GM12875 (cell line): ENCODE measurements at regions not wholly inside any gene's neighbourhood (a gene's known extent, or its start where the extent isn't known, plus 50 kb on each side); places are given as distances from the start of the nearest gene placed in this dataset.

Experiments
- H3K4me3 ChIP-seq: one replicate; pipeline ENCODE4 v1.5.1; 2011; ENCODE audit warnings: low read depth, low read length, control low read depth
- TF ChIP-seq, protein P1 (sequence below): IDR thresholded peaks from 2 replicates; pipeline ENCODE4 v1.5.1; 2011; ENCODE audit warnings: low read depth, mild to moderate bottlenecking, control low read depth, inconsistent platforms, low read length, moderate library complexity, borderline replicate concordance; ENCODE audit not compliant: insufficient read depth

DNA sequence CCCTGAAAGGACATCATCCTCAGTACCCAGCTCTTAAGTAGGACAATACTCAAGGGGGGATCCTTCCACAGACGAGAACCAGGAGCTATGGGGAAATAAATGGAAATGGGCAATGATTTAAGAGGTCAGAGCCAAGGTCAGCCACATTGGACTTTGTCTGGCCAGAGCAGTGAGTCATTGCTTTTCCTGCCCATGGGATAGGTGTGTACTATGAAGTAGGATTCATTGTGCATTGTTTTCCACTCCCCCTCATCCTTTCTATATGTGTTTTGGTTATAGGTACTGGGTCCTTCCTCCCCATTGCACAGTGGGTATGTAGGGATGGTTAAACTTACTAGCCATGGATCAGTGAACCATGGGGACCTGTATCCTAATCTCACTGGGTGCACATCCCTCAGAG is 328.9 kb upstream of the USP25 start:
- no peak overlapping the region for H3K4me3 ChIP-seq
- TF ChIP-seq, protein P1, sequence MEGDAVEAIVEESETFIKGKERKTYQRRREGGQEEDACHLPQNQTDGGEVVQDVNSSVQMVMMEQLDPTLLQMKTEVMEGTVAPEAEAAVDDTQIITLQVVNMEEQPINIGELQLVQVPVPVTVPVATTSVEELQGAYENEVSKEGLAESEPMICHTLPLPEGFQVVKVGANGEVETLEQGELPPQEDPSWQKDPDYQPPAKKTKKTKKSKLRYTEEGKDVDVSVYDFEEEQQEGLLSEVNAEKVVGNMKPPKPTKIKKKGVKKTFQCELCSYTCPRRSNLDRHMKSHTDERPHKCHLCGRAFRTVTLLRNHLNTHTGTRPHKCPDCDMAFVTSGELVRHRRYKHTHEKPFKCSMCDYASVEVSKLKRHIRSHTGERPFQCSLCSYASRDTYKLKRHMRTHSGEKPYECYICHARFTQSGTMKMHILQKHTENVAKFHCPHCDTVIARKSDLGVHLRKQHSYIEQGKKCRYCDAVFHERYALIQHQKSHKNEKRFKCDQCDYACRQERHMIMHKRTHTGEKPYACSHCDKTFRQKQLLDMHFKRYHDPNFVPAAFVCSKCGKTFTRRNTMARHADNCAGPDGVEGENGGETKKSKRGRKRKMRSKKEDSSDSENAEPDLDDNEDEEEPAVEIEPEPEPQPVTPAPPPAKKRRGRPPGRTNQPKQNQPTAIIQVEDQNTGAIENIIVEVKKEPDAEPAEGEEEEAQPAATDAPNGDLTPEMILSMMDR = no peak

DNA sequence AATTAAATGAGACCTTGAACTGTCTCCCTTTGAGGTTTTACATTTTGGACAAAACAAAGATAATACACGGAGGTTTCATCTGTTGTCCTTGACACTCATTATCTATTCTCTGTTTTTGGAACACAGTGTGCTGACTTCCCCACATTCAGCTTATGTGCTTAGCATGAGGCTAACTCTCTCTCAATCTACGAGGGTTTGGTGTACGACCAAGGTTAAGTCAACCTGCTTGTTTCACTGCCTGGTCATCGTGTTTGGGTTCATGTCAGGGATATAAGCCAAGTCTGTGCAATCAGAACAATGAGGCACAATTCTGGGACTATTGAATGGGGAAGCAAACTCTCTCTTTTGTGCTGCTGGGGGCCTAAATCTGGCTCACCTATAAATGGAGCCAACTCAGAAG is 328.5 kb upstream of the USP25 start:
- TF ChIP-seq, protein P1 = no peak
- H3K4me3 ChIP-seq = no peak overlapping the region

DNA sequence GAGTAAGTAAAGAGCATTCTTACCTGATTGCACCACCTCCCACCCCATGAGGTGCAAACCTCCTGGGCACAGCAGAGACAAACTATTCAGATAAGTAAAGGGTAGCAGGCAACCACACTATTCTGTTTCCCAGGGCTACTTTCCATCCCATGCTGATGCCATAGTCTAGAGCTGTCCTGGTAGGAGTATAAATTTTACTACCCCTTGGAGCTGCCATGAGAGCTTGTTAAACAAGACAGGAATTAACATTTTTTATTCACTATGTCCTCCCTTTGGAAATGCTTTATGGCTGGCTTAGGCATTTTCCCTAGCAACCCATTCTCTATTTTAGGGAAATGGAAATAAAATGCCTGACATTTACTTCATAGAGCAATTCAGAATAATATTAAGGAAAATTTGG is 324.6 kb upstream of the USP25 start:
- TF ChIP-seq, protein P1 = no peak
- H3K4me3 ChIP-seq = no peak overlapping the region

DNA sequence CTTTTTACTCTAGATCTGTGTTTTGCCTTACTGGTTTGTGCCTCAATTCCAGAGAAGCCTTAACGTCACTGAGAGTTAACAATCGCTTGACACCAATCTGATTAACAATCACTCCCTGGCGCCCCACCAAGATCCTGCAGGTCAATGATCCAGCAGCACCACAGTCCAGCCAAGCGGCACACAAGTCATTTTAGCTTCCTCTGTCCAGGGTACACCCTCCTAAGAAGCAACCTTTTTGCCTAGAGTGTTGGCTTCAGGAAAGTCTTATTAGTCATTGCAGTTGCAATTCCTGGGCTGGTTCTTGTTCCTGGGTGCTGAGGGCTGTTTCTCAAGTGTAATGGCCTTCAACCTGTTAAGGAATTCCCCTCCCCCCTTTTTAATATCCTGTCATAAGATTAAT is 323.0 kb upstream of the USP25 start:
- no peak overlapping the region for H3K4me3 ChIP-seq
- TF ChIP-seq, protein P1 = no peak

DNA sequence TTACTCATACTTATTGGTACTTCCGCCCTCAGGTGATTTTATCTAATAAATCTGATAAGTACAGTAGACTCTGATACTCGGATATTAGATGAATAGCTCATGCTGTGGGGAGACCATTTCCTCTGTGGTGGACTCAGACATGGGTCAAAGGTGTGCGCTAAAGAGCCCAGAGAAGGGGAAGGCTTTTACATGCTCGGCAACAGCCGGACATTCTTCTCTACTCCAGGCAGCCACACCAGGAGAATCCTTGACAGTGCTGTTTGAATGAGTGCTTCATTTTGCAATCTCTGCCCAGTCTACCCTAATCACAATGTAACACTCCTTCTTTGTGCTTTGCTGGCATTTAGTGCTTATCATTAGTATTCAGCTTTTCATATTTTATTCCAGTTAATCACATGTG is 322.2 kb upstream of the USP25 start:
- TF ChIP-seq, protein P1 = no peak
- H3K4me3 ChIP-seq = no peak overlapping the region

DNA sequence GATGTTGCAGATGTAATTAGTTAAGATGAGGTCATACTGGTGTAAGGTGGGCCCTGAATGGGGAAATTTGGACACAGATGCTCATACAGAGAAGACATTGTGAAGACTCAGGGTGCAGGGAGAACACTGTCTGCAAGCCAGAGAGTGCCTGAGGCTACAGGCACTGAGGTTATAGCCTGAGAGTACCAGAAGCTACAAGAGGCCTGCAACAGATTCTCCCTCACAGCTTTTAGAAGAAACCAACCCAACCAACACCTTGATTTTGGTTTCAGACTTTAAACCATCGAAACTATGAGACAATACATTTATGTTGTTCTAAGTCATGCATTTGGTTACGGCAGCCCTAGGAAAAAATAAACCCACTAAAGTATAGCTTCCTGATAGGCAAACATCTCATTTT is 321.7 kb upstream of the USP25 start:
- no peak overlapping the region for H3K4me3 ChIP-seq
- TF ChIP-seq, protein P1 = no peak

DNA sequence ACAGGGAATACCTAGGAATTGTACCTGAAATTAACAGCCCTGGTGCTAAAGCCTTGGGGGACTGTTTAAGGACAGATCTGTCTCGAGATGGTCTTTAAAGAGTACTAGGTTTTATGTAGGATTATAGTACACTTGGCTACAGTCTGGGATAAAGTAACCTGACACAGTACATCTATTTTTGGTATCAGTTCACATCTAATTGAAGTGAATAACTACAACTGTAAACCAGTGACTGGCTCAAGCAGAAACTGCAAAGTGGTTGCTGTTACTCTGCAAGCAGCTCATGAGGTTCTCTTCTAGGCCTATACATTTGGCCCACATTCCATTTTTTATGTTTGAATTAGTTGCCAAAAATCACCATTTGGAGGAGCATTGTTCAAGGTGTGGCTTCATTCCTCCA is 320.8 kb upstream of the USP25 start:
- TF ChIP-seq, protein P1 = no peak
- no peak overlapping the region for H3K4me3 ChIP-seq
